ENCODE measurements at regions not wholly inside any gene's neighbourhood (a gene's known extent, or its start where the extent isn't known, plus 50 kb on each side); places are given as distances from the start of the nearest gene placed in this dataset.

GRCh38 chr5:83785176-83785668, 64.6 kb upstream of the HAPLN1 start:
- TF ChIP-seq TAF1 (IDR thresholded peaks at IDR 0.05; ENCODE audit: borderline replicate concordance, low read depth, low read length) (no peak), POLR2A (IDR thresholded peaks at IDR 0.05; ENCODE audit: low read depth, low read length) (no peak)

All from GM12892 (cell line).